HUDEP-2 (cell line): ENCODE measurements at regions not wholly inside any gene's neighbourhood (a gene's known extent, or its start where the extent isn't known, plus 50 kb on each side); places are given as distances from the start of the nearest gene placed in this dataset.
"Not testable (repeated sequence)": the region's sequence is repeated elsewhere in the genome, so short reads cannot be mapped to it uniquely, and the experiment has no call there.

Experiments used
- DNase-seq, 76 experiments: peaks; one replicate each; lab custom pipeline; 2025; ENCODE audit not compliant: unreplicated experiment in 76 of 76; lab: John Stamatoyannopoulos, UW

DNA sequence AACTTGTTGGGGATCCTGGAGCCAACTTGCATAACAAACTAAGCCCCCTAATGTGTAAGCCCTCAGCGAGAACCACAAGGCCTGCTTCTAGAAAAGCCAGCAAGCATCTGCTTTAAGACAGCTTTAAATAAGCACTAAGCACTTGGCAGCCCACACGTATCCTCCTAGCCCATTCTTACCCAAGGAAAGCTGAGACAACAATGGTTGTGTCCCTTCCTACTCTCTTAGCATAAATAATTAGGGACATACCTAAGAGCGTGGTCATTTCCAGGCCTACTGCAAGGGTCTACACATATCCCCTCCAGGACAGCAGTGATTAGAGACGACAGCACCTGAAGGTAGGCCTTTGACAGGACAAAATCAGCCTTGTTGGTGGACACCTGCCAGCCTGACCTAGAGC, 322.8 kb upstream of the PPARGC1A start:
- DNase-seq = no peak

DNA sequence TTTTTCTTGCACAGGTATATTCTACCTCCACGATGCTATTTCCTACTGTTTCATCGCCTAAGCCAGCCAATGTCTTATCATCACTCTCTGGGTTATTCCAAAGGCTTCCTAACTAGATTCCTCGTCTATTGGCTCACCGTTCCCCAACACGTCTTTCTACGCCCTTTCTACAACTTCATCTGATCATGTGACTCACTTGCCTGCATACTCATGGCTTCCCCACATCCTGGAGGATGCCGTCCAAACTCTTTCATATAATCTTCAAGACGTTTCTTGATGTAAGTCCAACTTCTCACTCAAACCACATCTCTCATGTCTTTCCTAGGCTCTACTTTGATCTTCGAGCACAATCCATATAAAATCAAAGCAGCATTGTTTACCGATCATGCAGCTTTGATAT, 322.0 kb upstream of the PPARGC1A start:
- no peak for DNase-seq

DNA sequence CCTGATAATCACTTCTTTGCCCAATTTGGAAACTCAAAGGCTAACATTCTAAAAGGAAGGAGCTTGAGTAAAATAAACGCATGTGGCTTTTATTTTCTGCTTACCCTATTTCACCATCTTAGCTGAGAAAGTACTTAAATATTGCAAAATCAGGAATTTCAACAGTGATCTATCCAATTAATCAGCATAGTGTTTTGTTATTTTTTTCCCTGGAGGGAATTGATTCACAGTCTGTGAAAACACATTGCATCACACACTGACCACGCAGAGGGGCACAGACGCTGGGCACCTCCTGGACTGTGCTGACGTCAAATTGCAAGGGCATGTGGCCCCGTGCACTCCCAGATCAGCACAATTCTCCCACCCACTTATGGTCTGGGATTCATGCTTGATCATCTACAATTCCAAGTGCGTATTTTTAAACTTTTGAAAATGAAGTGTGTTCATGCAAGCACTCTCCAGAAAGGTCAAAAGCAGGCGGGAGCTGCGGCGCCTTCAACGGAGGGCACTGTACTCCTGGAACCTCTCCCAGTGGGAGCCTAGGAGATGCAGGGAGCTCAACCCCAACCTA, 320.6 kb upstream of the PPARGC1A start:
- peak in 1 of 76 experiments; percentile 1 for DNase-seq

DNA sequence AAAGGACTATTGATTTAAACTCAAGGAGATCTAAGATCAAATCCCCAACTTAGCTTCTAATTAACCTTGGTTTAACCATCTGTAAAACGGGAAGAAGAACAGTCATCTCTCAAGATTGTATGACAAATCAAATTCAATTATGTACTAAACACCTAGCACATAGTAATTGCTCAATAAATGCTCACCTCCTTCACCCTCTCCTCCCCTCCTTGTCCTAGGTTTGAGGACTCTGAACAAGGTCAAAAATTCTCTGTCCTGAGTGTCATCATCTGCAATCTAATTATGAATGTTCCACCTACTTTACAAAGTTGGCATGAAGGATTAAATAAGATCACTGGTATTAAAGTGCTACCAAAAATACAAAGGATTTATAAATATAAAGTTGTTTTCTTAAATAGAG, 320.1 kb upstream of the PPARGC1A start:
- no peak for DNase-seq

DNA sequence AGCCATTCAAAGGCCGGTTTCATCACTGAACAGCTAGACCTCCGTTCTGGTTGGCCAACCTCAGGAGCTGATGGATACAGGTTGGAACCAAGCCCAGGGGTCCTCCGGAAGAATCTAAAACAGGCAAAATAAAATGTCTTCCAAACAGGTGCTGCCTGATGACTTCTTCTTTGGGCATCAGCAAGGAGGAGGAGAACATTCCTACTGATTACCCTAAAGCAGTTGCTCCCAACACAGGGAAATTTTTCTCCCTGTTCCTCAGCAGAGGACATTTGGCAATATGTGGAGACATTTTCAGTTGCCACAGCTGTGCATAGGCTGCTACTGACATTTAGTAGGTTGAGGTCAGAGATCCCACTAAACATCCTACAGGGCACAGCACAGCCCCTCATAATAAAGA, 319.3 kb upstream of the PPARGC1A start:
- no peak for DNase-seq

DNA sequence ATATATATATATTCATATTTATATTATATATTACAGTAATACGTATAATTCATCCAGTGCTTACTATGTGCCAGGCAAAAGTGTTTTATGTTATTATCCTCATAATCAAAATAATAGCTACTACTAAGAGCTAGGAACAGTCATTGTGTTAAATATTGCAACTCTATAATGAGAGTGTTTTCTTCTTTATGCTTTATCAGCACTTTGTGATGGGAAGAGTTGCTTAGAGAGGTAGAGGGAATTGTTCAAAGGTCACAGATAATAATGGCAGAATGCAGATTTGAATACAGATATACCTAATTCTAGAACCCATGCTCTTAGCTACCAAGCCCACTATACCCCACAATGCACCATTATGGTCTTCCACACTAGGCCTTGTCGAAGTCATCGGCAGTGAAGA, 318.8 kb upstream of the PPARGC1A start:
- no peak for DNase-seq

DNA sequence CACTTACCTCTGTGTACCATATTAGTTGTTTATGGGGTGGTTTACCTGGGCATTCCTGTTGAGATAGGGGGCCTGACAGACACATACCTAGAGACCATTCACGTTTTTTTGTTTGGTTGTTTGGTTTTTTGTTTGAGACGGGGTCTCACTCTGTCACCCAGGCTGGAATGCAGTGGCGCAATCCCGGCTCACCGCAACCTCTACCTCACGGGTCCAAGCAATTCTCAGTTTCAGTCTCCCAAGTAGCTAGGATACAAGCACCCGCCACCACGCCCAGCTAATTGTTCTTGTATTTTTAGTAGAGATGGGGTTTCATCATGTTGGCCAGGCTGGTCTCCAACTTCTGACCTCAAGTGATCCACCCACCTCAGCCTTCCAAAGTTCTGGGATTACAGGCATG, 314.9 kb upstream of the PPARGC1A start:
- not testable (repeated sequence) for DNase-seq

DNA sequence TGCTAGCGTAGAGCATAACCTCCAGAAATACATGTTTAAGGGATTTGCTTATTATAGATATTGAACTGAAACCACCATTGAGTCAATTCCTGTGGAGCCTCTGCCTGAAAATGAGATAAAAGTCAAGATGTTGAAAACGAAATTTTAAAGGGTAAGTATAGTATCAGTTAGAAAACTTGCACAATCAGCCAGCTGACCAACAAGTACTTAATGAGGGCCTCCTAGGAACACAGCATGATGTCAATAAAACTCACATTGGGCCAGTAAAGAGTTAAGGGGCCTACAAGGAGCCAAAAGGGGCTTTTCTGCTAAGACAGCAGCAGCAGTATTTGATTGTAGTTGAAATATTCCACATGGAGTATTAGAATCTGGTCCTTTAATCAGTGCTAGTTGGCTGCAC, 314.1 kb upstream of the PPARGC1A start:
- no peak for DNase-seq

DNA sequence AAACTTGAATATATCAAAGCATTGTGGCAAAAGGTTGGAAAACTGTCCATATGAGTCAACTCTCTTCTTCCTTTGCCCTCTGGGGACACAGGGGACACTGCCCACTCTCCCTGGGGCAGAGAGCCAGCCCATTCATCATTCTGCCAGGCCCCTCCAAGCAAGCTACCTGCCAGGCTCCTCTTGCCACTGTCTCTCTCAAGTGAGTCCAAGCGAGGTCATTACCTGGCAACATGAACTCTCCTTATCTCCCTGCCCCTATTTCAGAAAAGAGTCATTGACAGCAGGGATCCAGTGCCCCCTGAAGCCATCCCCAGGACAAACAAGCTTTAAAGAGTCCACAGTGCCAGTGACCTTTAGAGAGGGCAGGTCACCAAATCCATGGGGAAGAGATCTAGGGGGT, 312.7 kb upstream of the PPARGC1A start:
- no peak for DNase-seq

DNA sequence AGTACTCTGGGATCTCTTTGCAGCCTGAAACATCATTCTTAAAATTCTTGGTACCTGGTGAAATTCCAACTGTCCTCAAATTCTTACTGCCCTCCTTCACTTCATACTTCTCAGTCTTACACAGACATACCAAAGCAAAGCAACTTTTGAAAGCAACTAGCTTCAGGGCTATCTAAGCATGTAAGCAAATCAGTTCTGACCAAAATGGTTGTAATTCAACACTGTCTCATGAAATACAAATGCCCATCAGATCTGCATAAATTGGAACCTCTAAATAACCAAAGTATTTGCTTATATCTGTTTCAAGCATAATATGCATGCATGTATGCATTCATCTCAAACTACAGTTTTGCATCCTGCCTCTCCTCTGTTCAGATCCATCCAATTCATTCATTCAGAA, 308.1 kb upstream of the PPARGC1A start:
- DNase-seq = no peak

DNA sequence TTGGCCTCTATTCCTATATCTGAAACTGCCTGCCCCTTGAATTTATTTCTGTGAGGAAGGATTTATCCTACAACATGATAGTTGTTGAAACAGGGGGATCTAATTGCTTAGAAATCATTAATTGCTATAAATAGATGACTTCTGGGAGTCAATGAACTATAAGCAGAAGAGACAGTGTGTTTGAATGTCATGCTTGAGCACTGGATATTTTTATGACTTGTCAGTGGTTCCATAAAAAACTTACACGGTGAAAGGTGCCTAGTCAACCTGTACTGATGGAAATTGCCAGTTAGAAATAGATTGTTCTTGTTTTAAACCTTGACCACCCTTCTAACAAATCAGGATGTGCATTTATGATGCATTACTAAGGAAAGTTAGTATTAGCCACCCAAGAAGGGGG, 306.9 kb upstream of the PPARGC1A start:
- DNase-seq = no peak

DNA sequence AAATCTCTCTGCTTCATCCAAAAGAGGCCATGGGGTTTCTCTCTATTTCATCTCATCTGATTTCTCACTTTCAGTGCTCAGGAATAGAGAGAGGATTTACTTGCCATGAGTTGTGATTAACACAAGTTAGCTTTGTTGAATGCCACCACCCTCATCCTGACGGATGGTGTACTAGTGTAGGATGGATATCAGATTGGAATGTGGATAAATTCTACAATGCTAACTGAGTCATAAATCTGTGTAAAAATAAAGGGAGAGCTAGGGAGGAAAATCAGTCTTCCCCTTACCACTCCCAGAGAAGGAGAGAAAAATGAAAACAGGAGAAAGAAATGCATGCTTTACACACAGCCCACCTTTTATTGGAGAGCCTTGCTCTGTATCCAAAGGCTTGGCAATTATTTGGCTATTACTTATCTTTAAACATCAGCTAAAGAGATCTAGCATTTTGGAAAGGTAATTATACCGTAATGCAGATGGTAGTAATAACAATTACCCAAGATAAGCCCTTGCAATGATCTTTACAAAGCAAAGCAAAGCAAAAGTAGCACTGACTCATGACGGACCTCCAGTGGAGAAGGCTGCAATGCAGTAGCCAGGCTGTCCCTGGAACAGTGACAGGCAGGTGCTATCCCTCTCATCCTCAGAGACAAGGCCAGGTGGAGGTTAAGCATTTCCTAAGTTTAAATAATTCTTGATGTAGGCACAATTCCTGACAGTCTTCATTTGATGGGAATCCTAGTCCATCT, 306.3 kb upstream of the PPARGC1A start:
- DNase-seq = no peak

DNA sequence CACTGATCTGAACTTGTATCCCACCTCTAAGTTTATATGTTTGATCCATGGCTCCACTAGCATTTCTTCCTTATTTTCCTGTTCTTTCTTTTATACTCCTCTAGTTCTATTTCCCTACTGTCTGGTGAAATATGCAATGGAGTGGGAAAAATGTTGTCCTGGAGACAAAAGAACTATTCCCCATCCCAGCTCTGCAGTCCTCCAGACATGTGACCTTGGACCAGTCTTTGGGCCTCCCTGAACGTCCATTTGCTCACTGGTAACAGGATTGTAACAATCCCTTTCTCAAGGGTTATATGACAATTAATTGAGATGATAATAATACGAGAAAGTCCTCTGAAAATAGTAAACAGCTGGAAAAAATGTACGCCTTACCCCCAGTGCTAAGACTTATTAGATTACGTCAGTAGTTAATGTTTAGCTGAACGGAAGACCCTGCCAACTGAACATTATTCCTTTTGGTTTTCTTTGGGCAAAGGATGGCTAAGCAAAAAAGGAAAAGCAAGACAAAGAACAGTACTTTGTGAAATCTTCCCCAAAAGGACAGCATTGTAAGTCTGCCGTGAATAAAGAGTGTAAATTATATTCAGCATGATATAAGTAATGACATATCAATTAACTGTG, 302.3 kb upstream of the PPARGC1A start:
- DNase-seq = no peak

DNA sequence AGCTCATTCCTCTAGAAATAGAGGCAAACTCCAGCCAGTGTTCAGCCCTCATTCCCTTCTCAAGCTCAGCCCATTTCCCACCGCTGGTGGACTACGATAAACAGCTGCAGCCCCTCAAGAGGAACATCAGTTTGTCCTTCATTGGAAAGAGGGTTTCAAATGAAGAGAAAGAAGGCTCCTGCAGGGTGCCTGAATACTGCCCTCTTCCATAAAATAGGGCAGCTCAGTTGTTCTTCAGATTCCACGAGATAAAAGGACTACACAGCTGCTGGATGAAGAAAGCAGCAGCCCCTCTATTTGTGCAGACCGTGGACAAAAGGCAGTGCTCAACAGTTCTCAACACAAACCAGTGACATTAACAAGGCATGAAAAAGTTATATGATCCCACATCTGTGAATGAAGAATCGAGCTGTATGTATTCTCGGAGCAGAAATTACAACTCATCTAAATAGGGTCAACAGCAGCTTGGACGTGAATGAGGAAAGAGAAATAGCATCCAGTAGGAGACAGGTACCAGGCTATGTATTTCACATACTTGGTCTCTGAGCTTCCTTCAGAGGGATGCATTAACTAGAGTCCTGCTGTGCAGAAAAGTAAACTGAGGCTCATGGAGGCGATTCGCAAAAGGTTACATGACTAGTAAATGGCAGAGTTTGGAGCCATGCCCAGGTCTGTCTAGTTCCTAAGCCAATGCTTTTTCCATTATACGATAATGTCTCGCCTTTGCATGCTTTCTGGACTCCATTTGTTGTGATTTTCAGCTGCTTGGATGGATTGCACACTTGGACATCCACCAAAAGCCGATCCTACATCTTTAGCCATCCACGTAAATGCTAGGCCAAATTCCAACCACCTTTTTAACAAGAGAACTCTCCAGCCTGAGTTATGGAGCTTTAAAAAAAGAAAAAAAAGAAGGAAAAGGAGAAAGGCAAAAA, 301.2 kb upstream of the PPARGC1A start:
- no peak for DNase-seq

DNA sequence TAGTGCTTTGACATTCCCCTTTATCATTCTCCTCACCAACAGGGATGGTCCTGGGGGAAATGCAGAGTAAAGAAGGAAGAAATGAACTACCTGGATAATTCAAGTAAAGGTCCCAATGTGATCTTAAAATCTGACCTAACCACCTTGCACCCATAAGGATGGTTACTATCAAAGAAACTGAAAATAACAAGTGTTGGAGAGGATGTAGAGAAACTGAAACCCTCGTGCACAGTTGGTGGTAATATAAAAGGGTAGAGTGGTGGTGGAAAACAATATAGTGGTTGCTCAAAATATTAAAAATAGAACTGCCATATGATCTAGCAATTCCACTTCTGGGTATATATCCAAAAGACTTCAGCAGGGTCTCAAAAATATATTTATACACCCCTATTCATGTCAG, 298.6 kb upstream of the PPARGC1A start:
- no peak for DNase-seq

DNA sequence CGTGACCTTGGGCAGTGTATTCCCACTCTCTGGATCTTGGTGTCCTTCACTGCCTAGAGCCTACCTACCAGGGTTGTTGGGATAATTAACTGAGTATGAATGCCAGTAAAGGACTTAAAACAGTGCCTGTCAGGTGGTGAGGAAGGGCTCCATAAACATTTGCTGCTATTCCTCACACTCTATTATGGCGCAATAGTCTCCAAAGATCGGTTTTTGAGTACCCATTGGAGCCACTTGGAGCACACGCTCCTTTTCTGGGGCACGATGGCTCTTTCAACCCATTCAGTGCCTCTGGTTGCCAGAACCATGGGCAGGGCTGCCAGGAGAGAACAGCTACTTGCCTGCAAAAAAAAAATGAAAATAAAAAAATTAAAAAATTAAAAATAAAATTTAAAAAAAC, 296.6 kb upstream of the PPARGC1A start:
- DNase-seq = no peak

DNA sequence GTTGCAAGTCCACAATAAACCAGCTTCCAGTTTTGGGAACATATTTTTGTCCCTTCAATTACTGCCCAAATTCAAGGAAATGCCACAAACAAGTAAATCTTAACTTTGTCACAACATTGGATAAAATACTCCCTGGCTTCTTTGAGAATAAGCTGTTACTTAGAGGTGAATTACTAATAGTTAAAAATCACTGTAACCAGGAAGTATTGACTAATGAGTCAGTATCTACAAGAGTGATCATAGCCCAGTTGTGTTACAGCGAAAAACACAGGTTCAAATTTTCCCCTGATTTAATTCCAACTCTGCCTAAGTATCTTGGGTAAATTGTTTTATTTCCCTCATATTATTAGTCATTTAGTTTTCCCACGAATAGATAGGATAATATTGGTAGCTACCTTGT, 291.2 kb upstream of the PPARGC1A start:
- no peak for DNase-seq

DNA sequence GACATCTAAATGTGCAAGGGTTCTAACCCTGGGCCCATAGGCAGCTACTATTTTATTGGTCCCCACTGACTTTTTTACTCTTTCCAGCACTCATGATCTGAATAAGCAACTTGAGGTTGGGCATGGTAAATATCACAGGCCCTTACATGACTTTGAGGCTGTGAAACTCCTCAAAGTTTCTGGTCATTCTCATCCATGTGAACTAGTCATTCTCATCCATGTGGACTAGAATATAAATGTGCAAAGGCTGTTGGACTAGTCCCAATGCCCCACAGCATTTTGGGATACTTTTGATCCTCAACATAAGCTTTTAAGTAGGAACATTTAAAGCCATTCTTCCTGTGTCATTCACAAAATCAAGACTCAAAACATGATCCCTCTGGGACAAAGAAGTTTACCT, 290.7 kb upstream of the PPARGC1A start:
- no peak for DNase-seq

DNA sequence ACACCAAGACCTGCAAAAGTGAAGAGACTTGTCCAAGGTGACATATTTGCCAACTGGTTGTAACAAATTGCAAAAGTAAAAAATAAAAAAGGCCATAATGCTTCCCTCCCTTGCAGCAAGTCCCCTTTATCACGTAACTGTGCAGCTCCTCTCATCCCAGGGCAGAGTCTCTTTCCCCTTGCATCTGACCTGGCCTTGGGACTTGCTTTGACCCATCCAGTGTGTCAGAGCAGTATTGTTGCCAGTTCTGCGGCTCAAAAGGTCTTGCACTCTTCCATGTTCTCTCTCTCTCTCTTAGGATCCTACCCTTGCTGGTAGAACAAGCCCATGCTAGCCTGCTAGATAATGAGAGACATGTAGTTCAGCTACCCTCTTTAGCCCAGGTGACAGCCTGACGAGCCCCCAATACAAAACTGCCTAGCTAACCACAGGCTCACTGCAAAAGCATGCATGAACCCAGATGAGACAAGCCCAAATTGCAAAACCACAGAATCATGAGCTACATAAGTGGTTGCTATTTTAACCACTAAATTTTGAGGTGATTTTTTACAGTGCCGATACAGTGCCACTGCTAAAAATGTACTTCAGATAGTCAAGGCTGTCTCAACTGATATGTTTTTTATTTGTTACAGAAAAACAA, 289.5 kb upstream of the PPARGC1A start:
- no peak for DNase-seq

DNA sequence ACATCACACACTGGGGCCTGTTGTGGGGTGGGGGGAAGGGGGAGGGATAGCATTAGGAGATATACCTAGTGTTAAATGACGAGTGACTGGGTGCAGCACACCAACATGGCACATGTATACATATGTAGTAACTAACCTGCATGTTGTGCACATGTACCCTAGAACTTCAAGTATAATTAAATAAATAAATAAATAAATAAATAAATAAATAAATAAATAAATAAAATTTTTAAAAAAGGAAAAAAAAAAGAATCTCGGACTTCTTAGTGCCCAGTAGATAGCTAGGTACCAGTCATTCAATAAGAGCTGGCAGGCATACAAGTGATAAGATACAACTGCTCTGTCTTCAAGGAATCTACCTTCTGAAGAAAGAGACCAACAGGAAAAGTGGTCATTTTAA, 287.6 kb upstream of the PPARGC1A start:
- DNase-seq = not testable (repeated sequence)

DNA sequence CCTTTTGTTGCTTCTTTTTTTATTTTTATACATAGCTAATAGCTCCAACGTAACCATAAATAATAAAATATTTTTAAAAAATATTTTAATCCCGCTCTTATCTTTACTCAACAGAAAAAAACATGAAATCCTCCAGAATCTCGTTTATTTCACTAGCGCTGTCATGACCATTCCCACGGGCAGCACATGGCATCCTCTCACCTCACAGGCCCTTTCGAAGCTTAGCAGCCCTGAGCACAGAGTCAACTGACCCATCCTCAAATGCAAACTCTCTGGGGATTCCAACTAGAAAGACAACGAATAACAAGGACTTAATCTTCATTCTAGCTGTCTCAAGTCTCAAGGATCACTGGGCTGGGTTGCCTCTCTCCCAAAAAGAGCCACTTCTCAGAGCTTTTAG, 285.9 kb upstream of the PPARGC1A start:
- no peak for DNase-seq
